ENCODE measurements at regions not wholly inside any gene's neighbourhood (a gene's known extent, or its start where the extent isn't known, plus 50 kb on each side); places are given as distances from the start of the nearest gene placed in this dataset.

DNA sequence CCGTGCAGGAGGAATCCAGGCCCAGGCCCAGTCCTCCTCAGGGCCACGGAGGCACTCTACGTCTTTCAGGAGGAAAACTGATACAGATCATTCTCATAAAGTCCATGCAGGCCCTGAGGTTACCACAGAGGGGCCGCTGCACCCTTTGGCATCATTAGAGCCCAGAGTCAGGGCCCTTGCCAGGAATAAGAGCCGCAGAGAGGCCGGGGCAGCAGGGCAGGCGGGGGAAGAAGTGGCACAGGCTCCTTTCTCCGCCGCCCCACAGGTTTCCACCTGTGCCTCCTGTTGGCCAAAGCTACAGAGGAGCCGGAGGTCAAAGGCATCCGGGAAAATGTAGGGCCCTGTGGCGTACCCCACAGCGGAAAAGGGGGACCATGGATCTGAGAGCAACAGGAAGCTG lies 366.6 kb upstream of the SHH start:
- intact Hi-C loops (cut with DNase I), result no loop called here
- DNase-seq (ENCODE audit: low spot score), result peak; percentile 72

DNA sequence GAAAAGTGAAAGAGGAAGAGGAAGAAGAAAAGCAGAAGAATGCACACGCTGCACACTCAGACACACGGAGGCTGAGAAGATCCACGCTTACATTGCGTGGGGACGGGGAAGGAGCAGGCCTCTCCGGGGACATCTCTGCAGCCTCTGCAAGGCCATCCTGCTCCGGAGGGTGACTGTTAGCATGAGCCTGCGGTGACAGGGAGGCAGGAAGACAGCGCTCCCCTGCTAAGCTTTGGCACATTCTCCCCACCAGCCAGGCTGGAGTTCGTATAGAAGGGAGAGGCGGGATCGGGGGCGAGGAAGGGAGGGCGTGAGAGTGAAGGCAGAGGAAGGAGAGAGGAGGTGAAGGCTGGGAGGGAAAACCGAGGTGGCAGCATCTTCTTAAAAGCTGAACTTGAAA lies 366.0 kb upstream of the SHH start:
- intact Hi-C loops (cut with DNase I), result no loop called here
- DNase-seq (ENCODE audit: low spot score), result peak; percentile 55

DNA sequence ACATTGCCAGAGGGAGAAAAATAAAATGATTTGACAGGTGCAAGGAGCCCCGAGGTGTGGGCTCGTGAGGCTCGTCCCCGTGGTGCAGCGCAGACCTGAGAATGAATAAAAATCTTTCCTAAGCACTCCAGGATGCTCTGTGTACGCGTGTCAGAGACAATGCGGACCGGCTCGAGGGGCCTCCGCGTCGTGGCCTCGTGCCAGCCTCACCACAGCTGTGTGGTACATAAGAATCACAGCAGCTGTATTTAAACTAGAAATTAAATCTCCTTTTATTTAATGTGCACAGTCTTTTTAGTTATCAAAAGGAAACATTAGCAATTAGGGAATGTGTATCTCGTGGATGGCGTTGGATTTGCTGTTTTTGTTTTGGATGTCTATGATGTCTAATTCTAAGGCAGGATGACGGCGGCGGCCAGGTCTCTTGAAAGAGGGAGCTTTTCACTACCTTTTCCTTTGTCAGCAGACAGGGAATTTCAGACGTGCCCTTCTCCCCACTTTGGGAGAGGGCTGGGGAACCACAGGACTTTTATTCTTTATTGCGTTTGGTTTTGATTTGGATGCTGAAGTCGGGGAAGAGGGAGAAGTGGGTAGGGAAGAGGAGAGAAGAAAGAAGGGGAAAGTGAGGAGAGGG lies 365.3 kb upstream of the SHH start:
- intact Hi-C loops (cut with DNase I), result no loop called here
- no peak for DNase-seq (ENCODE audit: low spot score)

DNA sequence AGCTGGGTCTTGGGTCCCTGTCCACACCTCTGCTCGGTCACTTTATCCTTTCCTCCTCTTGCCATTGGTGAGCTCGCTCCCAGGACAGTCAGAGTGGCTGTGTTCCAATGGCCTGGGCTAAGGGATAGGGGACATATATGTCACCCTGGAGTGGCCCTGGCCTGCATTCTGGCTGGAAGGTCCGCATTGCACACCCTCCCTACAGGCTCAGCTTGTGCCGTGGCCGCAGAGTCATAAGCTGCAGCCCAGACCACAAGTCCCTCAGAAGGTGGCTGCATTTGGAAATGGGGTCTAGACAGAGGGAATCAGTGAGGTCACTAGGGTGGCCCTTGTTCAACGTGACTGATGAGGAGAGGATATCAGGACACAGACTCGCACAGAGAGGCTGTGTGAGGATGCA lies 363.8 kb upstream of the SHH start:
- intact Hi-C loops (cut with DNase I), result no loop called here
- DNase-seq (ENCODE audit: low spot score), result no peak

DNA sequence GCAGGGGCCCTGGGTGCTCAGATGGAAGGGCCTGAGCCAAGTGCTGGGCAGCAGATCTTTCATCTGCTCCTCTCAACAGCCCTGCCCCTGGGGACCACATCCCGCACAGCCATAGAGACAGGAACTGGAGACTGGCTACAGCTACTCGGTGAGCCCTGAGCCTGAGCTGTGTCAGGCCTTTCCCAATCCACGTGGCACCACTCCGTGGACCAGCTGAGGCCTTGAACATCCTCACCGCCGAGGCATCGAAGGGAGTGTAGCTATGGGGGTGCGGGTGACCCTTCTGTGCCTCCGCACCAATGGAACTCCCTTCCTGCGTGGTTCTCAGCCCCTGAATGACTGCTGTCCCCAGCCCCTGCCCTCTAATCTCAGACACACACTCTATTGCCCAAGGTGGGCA lies 362.7 kb upstream of the SHH start:
- intact Hi-C loops (cut with DNase I), result no loop called here
- no peak for DNase-seq (ENCODE audit: low spot score)

DNA sequence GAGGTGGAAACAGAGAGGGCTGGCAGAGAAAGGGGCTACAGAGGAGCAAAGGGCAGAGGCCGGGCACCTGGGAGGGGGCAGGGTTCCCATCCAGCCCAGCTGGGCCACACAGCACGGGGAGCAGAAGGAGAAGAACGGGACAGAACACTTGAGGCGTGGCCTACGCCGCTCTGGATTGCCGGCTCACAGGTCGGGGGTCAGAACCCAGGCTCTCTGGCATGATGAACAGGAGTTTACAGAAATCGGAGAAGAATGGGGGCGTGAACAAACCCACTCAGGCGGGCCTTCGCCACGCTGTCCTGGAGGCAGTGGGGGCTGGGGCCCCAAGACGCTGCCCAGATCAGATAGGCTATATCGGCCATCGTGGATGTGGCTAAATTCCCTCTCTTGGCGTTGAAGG lies 362.2 kb upstream of the SHH start:
- no peak for DNase-seq (ENCODE audit: low spot score)
- intact Hi-C loops (cut with DNase I), result no loop called here

DNA sequence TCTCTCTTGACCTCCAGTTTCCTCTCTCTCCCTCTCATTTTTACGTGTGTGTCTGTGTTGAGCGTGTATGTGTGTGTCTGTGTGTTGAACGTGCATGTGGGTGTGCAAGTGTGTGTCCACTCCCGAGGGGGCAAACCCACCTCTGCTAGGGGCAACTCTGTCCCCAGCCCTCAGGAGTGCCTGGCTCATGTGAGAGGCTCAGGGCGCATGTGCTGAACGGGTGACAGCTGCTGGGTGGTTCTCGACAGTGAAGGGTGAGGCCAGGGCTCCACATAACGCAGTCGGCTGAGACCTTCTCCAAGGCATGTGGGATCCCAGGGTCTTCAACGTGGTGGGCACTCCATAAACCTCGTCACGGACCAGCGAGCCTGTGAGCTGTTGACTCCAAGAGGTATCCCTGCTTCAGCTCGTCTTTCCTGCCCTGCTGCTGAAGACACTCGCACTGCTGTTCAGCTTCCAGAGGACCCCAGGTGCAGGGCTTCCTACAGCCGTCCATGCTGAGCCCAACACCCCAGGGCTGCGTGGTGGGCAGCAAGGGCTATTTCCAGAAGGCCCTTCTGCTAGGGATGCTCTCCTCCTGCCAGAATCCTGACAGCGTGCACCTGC lies 361.6 kb upstream of the SHH start:
- intact Hi-C loops (cut with DNase I), result no loop called here
- DNase-seq (ENCODE audit: low spot score), result no peak

DNA sequence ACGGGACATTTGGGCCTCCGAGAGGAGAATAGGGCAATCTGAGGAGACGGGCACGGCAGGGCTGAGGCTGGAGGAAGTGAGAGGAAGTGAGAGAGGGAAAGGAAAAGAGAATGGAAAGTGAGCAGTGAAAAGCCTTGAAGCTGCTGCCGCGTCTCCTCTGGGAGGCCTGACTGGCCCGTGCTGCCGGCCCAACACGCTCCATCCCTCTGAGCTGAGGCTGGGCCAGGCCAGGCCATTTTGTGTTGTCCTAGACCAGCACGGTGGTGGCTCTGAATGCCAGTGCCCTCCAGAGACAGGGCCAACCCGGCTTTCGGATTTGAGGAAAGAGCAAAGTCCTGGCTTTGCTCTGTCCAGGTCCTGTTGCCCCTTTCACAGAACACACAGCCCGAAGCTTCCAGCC lies 361.1 kb upstream of the SHH start:
- DNase-seq (ENCODE audit: low spot score), result no peak
- intact Hi-C loops (cut with DNase I), result no loop called here

DNA sequence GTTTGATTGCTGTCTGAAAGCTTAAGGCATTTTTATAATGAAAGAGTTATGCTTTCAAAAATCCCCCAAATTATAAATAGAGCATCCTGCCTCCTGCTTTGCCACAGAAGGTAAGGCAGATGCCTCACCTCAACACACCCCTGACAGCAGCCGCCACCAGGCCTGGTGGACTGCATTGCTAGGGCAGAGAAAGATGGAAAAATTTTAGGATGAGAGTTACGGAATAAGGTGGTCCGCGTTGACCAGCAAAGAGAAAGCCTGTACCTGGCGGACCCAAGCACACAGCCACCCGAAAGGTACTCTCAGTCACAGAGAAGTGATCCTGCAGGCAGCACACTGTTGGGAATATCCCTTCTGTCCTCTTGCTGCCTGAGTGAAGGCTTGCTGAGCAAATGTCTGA lies 360.4 kb upstream of the SHH start:
- intact Hi-C loops (cut with DNase I), result no loop called here
- no peak for DNase-seq (ENCODE audit: low spot score)

DNA sequence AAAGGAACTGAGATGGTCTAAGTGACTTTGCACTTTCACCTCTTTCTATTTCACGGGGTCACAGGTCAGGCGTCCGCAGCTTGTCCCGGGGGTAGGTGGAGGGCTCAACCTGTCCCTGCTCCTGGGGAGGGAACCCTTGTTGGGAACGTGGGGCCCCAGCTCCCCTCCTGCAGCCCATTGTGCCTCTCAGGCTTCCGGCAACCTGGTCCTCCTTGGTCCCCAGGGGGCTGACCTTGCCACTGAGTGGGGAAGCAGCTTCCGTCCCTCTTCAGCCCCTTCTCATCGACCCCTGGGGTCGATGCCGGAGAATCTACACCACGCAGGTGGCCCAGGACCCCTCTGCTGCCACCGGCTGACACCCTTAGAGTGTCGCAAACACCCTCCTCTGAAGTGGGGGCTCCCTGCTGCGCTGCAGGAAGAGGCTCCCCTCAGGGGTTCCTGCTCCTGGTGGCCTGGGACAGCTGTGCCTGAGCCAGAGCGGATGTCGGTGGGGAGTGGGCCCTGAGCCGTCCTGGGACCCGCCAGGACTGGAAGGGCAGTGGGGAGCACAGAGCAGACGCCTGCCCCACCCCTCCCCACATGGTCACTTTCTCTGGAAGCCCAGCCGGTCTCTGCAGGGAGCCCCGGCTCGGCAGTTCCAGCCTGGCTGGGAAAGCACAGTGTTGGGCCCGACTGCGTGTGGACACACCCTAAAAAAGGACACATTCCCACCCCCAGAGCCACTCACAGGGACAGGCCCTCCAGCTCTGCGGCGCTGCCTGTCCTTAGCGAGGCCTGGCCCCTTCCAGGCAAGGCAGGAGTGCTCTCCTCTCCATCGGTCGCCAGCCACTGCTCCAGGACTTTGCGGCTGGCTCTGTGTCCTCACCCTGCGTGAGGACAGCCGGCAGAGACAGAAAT lies 357.5 kb upstream of the SHH start:
- DNase-seq (ENCODE audit: low spot score), result no peak
- intact Hi-C loops (cut with DNase I), result no loop called here

DNA sequence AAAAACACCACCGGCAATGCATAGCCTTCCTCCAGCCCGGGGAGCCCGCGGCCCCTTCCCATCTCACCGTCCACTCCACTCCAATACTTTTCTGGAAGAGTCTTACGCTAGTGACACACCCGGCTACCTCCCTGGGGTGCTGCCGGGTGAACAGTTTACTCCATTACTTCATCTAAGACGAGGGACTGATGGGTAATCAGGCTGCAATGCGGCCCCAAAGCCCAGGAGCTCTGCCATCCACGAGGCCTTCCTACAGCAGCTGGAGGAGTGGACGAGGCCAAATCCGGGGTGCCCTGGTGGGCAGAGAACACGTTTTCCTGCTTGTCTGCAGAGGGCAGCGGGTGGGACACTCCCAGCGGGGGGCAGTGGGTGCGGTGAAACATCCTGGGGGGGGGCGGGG lies 356.2 kb upstream of the SHH start:
- DNase-seq (ENCODE audit: low spot score), result no peak
- intact Hi-C loops (cut with DNase I), result no loop called here

DNA sequence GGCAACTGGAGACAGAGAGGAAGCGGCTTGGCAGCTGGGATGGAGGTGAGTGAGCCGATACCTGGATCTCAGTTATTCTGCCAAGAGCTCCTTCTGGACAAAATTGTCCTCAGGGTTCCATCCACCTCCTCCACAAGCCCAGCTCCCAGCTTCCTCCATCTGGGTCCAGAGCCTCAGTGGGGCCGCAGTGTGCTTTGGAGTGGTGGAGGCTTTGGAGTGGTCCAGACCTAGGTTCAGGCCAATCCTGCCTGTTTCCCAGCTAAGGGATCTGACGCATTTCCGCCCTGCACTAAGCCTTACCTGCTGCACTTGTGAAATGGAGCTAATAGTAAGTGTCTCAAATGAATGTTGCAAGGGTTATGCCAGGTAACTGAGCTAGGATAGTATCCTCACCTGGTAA lies 355.7 kb upstream of the SHH start:
- no peak for DNase-seq (ENCODE audit: low spot score)
- intact Hi-C loops (cut with DNase I), result no loop called here

DNA sequence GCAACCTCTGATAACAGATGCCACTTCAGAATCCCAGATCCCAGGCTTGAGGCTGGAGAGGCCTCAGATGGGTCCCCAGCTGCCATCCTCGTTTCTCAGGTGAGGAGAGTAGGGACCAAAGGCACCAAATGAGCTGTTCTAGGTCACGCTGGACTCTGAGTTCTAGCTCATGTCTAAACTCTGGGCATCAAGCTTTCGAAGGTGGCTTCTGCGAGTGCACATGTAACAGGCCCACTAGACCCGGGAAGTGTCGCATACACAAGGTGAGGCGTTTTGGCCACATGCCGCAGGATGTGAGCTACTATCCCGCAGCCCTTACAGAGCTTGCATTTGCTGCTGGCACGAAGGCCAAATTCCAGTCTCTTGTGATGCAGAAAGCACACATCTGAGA lies 355.1 kb upstream of the SHH start:
- intact Hi-C loops (cut with DNase I), result no loop called here
- DNase-seq (ENCODE audit: low spot score), result no peak

DNA sequence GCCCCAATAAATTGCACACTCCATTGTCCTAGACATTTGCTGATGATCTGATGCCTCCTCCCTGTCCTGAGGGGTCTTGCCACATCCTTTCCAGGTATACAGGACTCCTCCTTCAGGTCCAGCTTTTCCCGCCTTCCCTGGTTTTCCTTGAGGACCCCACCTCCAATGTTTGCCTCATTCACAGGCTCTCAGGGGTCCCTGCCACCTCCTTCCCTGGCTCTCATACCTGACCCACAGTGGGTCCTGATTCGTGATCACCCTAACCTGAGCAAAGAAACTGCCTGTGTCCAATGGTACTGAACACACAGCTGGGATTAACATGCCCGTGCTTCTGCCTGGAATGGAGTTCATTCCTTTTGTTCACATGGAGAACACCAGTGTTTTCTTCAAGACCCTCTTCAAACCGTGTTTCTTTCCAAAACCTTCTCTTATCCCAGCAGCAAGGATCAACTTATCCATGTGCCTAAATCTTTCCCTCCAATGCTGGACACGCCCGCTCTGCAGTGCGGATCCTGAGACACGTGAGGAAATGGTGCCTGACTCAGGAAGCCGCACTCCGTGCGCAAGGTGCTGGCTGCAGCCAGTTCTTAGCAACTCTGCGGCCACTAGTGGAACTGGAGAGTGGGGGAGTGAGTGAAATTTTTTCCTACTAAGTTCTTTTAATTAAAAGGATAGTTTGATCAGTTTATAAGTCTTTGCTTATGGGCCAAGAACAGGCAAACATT lies 354.6 kb upstream of the SHH start:
- DNase-seq (ENCODE audit: low spot score), result no peak
- intact Hi-C loops (cut with DNase I), result no loop called here

DNA sequence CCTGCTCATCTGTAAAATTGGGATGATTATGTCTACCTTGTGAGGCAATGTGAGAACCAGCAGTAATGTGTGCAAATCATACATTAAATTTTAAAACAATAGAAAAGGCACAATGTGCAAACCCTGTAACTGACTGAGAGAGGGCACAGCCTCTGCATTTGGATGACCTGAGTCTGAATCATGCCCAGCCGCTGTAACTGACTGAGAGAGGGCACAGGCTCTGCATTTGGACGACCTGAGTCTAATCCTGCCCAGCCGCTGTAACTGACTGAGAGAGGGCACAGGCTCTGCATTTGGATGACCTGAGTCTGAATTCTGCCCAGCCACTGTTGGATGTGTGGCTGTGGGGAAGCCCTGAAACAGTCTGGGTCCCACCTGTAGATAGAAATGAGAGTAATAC lies 351.5 kb upstream of the SHH start:
- DNase-seq (ENCODE audit: low spot score), result no peak
- intact Hi-C loops (cut with DNase I), result no loop called here

DNA sequence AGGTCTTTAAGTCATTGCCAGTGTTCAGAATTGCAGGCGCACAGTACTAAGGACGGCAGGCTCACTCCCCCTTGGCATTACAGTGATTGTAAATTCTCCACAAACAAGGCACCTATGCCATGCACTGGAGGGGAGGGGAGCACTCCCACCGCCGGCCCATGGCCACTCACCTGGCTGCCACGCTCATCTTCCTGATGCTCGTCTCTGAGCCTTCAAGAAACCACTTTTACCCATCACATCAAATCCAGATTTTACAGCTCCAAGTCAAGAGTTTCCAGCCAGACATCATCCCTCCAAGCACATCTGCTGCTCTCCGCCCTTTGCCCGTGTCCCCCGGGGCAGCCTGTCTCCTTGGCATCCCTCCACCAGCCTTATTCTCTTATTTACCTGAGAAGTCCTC lies 350.2 kb upstream of the SHH start:
- intact Hi-C loops (cut with DNase I), result no loop called here

DNA sequence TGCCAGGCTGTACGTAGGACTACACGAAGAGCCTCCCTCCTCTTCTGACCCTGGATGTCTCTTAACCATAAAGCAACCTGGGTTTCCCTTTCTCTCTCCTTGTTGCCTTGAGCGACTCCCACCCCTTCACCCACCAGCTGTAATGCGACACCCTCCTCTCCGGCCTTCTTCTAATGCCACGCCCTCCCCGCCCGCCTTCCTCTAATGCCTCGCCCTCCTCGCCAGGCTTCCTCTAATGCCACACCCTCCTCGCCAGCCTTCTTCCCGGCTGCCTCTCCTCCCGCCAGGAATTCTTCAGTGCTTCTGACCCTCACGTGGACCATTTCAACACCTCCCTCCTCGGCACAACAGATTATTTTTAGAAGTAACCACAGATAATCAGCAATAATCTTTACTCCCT lies 348.5 kb upstream of the SHH start:
- intact Hi-C loops (cut with DNase I), result no loop called here
- no peak for DNase-seq (ENCODE audit: low spot score)

More for the DNA sequence above, 350.2 kb upstream of the SHH start:
- DNase-seq (ENCODE audit: low spot score), result no peak

DNA sequence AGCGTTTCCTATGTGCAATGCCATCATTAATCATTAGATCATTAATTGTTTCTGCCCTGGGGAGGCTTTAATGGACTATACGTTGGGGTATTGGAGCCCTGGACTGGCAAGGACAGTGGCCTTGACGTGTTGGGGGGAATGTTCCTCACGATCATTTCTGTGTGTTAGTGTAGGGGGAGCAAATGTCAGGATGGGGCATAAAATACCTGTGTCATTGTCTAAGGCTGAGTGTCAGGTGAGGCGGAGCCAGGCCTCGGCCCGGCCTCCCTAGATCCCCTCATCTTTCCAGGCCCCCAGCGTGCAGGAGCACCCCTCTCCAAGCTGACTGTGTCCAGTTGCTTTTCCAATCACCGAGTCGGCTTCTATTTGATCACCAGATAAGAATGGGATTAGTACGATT lies 346.4 kb upstream of the SHH start:
- DNase-seq (ENCODE audit: low spot score), result no peak
- intact Hi-C loops (cut with DNase I), result no loop called here

DNA sequence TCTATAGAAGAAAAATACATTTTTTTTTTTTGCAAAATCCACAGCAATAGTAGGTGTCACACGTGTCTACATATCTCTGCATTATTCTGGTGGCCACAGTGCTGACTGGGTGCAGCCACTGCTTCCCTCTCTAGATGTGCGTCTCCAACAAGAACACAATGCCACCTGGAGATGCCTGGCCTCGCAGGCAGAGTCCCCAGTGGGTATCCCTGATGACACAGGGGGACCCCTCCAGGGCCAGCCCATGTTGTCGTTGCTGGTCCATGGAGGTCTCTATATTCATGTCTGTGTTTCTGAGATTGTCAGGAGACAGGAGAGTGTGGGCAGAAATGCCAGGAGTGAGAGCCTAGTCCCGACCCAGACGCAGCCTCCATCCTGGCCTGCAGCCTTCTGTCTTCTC lies 345.9 kb upstream of the SHH start:
- DNase-seq (ENCODE audit: low spot score), result no peak
- intact Hi-C loops (cut with DNase I), result no loop called here

DNA sequence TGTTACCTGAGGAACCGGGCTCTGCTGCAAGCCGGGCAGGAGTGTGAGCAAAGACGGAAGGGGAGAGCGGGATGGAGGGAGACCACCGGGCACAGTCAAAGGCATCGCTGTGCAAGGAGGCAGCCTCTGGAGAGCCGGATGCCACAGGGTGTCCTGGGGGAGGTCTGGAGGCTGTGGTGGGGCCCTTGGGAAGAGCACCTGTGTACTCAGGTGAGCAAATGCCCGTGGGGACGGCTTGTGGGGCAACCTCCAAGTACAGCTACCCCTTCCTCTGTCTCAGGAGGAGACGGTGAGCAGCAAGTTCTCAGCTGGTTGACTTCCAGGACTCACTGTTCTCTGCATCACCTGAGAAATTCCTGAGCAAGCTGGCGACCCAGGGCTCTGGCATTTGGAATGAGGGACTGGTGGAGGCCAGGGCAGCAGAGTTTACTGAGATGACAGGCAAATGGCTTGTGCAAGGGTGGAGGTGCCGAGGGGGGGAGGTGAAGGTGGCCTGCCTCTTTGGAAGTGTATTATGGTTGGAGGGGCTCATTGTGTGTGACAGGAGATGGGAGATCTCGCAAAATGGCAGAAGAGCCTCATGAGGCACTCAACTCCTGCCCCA lies 345.2 kb upstream of the SHH start:
- intact Hi-C loops (cut with DNase I), result no loop called here
- DNase-seq (ENCODE audit: low spot score), result no peak

Data from posterior vena cava (tissue), 2 donors.